GM12873 (cell line): ENCODE measurements at regions not wholly inside any gene's neighbourhood (a gene's known extent, or its start where the extent isn't known, plus 50 kb on each side); places are given as distances from the start of the nearest gene placed in this dataset.

Experiments
- TF ChIP-seq, protein P1 (sequence below): IDR thresholded peaks from 2 replicates; pipeline ENCODE4 v1.5.1; 2012; ENCODE audit warnings: low read depth, mild to moderate bottlenecking, moderate library complexity, low read length, control low read depth; ENCODE audit not compliant: insufficient read depth; ENCODE audit errors: missing control alignments

DNA sequence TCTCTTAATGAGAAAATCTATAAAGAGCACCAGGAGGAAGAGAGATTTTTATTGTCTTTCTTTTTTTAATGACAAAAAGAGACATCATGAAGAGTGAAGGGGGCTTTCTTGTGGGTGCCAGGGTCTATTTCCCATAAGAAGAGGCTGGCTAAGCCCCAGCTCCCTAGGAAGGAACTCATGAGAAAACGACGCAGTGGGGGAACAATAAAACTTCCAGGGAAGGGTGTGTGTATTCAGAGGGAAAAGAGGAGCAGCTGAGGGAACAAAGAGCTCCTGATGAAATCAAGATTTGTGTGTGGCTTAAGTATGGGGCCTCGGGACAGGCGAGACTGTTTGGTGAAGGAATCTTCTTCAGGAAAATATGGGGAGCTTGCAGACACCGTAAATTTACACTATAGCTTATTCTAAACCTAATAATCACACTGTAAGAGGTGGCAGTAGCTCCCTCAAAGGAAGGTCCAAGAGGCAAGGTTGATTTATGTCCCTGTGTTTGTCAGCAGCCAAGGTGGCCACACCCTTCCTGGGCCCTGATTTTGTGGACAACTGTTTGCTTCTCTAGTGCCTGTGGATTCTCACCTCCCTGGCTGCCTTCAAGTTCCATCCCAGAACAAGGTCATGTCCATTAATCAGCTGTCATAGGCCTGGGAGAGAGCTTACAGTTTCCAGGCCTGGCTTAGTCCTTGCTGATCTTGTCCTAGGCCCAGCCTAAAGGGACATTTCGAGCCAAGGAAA, 615.7 kb downstream of the INSC start:
- TF ChIP-seq, protein P1, sequence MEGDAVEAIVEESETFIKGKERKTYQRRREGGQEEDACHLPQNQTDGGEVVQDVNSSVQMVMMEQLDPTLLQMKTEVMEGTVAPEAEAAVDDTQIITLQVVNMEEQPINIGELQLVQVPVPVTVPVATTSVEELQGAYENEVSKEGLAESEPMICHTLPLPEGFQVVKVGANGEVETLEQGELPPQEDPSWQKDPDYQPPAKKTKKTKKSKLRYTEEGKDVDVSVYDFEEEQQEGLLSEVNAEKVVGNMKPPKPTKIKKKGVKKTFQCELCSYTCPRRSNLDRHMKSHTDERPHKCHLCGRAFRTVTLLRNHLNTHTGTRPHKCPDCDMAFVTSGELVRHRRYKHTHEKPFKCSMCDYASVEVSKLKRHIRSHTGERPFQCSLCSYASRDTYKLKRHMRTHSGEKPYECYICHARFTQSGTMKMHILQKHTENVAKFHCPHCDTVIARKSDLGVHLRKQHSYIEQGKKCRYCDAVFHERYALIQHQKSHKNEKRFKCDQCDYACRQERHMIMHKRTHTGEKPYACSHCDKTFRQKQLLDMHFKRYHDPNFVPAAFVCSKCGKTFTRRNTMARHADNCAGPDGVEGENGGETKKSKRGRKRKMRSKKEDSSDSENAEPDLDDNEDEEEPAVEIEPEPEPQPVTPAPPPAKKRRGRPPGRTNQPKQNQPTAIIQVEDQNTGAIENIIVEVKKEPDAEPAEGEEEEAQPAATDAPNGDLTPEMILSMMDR: no peak

DNA sequence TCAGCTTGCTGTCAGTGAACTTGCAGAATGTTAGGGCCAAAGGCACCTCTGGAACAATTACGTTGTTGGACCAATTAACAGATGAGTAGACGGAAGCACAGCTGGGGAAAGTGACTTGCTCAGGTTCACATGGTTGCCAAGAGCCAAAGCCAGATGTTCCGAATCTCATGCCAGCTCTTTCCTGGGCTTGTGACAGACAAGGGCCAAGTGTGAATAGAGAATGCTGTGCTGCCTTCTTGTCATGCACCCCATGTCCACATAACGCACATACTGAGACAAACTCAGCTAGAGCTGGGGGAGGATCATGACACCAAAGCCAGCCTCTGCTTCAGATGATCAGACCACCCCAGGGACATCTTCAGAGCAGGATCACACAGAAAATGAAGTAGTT, 616.3 kb downstream of the INSC start:
- TF ChIP-seq, protein P1: no peak

DNA sequence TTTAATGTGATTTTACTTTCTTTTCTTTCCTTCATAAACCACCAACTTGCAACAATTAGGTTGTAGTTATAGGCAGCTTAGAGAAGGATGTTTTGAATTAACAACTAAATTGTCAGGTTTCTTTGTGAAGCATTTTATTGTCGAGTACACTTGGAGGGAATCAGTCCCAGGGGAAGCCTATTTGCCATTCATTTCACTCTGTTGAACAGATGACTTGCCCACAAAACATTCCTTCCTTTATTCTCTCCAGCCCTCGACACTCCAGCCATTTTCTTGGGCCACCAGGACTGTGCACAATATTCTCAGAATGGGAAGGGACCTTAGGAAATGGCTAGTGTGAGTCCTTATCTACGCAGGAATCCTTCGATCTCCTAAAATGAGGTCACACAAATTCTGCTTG, 620.6 kb downstream of the SOX6 start:
- TF ChIP-seq, protein P1: no peak

DNA sequence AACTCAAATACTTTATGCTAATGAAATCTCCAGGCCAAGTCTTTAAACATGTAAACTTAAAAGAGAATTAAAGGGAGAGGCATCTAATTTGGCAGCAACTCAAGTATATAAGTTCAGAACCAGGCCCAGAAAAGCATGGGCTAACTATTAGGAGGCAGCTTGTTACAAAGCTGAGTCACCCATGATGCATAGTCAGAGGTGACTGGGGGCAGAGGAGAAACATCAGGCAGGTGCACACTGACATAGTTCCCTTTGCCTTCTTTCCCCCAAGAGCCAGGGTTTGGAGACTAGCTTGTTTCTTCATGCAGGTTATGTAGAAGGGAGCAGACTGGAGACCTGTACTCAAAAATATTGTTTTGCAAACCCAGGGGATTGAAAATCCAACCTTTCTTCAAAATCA, 619.0 kb downstream of the SOX6 start:
- TF ChIP-seq, protein P1: no peak

DNA sequence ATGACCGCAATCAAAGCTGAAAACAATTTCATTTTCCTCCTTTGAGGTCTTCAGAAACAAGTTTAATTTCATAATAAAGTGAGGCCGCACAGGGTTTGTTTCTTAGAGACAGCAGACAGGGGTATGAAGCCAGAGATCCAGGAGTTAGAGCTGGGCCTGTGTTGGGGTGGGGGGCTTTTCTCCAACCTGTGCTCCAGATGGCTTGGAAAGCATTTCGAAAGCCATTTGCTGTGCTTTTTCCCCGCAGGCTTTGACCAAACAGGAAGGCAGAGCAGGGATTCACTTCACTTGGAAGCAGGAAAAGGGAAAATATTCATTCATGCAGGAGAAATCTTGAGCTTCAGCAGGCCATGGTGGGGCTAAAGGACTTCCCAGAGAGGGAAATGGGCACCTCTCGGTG, 617.4 kb downstream of the SOX6 start:
- TF ChIP-seq, protein P1: no peak

DNA sequence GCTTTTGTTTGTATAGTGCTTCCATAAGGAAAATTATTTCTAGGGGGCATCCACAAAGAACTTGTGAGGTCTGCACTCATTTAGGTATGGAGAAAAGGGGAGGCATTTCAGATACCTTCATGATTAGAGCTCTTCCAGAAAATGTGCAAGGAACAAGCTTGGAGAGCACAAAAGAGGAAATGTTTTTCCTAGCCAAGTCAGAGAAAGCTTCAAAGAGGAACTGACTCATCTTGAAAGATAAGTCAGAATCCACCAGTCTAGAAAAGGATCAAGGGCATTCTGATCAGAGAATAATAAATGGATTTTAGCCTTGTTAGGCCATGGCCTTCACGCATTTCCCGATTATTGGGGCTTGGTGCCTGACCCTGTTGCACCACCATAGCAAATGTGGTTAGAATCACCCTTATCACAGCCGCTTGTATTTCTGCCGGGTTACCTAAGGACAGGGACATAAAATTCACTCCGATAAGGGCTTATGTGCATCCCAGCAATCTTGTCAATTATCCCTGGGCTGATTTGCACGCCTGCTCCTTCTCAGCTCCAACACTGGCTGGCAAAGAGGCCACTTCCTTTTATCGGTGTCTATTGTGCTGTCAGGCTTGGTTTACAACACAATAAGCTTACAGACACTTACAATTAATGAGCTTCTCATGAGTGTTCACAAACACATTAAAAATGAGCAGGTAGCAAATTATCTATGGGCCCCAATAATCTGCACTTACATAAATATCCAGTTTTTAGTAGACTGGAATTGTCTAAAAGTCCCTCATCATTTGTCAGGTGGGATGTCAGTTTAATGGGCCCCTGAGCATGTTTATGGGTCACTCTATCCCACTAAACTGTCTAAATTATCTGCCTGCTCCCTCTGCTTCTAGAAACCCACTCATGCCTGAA, 613.5 kb downstream of the SOX6 start:
- TF ChIP-seq, protein P1: no peak

DNA sequence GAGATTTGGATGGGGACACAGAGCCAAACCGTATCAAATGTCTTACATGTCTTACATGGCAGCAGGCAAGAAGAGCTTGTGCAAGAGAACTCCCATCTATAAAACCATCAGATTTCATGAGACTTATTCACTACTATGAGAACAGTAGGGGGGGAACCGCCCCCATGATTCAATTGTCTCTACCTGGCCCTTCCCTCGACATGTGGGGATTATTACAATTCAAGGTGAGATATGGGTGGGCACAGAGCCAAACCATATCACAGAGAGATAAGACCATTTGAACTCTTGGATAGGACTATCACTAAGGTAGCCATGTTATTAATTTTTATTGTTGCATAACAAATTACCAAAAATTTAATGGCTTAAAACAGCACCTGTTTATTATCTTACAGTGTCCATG, 611.7 kb downstream of the SOX6 start:
- TF ChIP-seq, protein P1: no peak
